ENCODE measurements at regions not wholly inside any gene's neighbourhood (a gene's known extent, or its start where the extent isn't known, plus 50 kb on each side); places are given as distances from the start of the nearest gene placed in this dataset.

GRCh38 chr15:97903560-97903959, 56.9 kb upstream of the ARRDC4 start:
- no peak for DNase-seq
- H3K27ac ChIP-seq: no peak overlapping the region
- no peaks in the 10 kb centered on the region for H3K9me3 ChIP-seq
- 48 to 71% methylated on average over 3 of the region's 3 CpGs for WGBS, 2 donors
- no peaks in the 10 kb centered on the region for H3K4me1 ChIP-seq
- peaks cover 0 to 9% (median 0%) of the 10 kb centered on the region in 4 donors for H3K27me3 ChIP-seq
- TF ChIP-seq, protein P1, sequence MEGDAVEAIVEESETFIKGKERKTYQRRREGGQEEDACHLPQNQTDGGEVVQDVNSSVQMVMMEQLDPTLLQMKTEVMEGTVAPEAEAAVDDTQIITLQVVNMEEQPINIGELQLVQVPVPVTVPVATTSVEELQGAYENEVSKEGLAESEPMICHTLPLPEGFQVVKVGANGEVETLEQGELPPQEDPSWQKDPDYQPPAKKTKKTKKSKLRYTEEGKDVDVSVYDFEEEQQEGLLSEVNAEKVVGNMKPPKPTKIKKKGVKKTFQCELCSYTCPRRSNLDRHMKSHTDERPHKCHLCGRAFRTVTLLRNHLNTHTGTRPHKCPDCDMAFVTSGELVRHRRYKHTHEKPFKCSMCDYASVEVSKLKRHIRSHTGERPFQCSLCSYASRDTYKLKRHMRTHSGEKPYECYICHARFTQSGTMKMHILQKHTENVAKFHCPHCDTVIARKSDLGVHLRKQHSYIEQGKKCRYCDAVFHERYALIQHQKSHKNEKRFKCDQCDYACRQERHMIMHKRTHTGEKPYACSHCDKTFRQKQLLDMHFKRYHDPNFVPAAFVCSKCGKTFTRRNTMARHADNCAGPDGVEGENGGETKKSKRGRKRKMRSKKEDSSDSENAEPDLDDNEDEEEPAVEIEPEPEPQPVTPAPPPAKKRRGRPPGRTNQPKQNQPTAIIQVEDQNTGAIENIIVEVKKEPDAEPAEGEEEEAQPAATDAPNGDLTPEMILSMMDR (IDR thresholded peaks at IDR 0.05): no peak
- no peak for FAIRE-seq
- H3K4me3 ChIP-seq: no peak overlapping the region
- H3K36me3 ChIP-seq: no peaks in the 10 kb centered on the region
- ATAC-seq: no peak
- intact Hi-C loops (cut with DNase I): loop anchor here in 2 of 3 donors (5.0 to 10.0 kb wide), 3 partner anchors 264 to 391 kb away; no protein-coding TSS in a partner anchor

DNA sequence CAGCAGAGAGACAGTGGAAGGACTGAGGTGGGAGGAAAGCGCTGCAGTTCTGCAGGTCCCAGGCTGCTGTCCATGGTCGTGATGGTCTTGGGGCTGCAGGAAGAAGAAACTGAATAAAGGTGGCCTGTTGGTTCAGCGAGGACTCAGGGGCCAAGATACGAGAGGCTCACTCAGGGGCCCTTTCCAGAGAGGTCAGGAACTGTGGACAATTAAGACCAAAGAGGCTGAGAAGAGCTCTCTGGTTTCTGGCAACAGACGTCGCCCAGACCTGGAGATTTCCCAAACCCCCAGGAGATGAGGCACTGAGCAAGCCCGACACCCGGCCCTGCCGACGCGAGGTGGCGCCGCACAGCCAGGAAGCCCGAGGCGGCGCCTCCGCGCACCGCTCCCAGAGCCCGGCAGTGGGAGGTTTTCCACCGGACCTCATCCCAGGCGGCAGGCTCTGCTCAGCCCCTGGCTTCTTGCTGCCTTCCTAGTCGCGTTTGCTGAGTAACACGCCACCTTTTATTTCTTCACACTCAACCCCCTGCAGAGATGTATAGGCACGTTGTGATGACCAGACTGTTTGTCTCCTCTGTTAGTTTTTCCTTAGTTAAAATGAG, 56.4 kb upstream of the ARRDC4 start:
- ATAC-seq (peak; percentile 95 to 100 (median 98)), FAIRE-seq (no peak), DNase-seq (peak; percentile 53 to 90 (median 76))
- TF ChIP-seq, protein P1 (IDR thresholded peaks at IDR 0.05): peak in 3 of 4 donors; percentile 40 to 61 (median 60)
- Histone ChIP-seq H3K4me3 (no peak overlapping the region), H3K27me3 (peaks cover 0 to 9% (median 0%) of the 10 kb centered on the region in 4 donors), H3K36me3 (no peaks in the 10 kb centered on the region), H3K4me1 (no peaks in the 10 kb centered on the region), H3K9me3 (no peaks in the 10 kb centered on the region), H3K27ac (no peak overlapping the region)
- 2% methylated on average over 23 to 26 of the region's 26 CpGs for WGBS, 2 donors
- intact Hi-C loops (cut with DNase I): loop anchor here in 2 of 3 donors (5.0 to 10.0 kb wide), 3 partner anchors 263 to 391 kb away; no protein-coding TSS in a partner anchor

DNA sequence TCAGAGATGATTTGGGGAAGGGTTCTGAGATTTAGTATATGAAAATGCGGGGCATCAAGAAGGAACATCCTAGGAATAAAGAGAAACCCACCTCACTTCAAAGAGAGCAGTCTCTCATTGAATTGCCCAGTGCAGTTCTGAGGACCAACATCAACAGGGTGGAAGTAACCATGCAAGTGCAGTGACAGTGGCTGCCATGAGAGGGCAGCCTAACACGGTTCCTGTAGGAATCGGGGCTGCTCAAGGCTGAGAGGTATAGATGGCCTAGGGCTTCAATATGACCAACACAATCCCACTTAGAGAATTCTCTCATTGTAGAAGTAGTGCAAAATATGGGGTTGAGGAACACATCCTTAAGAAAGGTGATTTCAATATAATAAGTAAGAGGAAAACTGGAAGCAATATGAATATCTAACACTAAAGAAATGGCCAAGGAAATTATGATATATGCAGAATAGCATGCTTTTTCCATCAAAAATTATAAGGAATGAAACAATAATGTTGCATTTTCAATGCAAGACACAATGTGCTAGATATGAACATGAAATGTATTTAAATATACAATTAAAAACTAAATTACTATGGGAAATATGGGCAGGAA, 51.1 kb upstream of the ARRDC4 start:
- Histone ChIP-seq H3K36me3 (no peaks in the 10 kb centered on the region), H3K4me1 (no peaks in the 10 kb centered on the region), H3K9me3 (no peaks in the 10 kb centered on the region), H3K27me3 (peaks cover 0 to 5% (median 0%) of the 10 kb centered on the region in 4 donors), H3K27ac (no peak overlapping the region), H3K4me3 (no peak overlapping the region)
- ATAC-seq (peak; percentile 82 to 100 (median 98)), DNase-seq (peak; percentile 34 to 89 (median 74)), FAIRE-seq (peak; percentile 5)
- WGBS, 2 donors: 0 to 1% methylated on average over 3 of the region's 3 CpGs
- intact Hi-C loops (cut with DNase I): loop anchor here in 2 of 3 donors (5.0 to 10.0 kb wide), 3 partner anchors 173 to 385 kb away; no protein-coding TSS in a partner anchor
- TF ChIP-seq, protein P1 (IDR thresholded peaks at IDR 0.05): peak; percentile 78 to 94 (median 88)
